ENCODE measurements at regions not wholly inside any gene's neighbourhood (a gene's known extent, or its start where the extent isn't known, plus 50 kb on each side); places are given as distances from the start of the nearest gene placed in this dataset.

DNA sequence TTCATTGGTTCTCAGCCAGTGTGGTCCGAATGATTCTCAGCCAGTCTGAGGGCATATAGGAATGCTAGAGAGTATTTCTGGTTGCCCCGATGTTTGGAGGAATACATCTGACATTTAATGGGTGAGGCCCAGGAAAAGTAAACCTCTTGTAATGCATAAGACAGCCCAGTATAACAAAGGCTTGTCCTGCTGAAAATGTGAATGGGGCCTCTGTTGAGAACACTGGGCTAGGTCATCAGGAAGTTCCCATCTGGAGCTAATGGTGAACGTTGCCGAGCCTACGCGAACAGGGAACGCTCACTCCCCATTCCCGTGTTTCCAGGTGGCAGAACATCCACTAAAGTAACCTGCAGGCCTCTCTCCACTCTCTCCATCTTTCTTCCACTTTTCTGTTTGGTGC lies 132.0 kb upstream of the CLNK start:
- no peak overlapping the region for H3K4me3 ChIP-seq (ENCODE audit: low read depth, low read length)
- no peak for DNase-seq (ENCODE audit: low read depth, low spot score)
- TF ChIP-seq, protein P1, sequence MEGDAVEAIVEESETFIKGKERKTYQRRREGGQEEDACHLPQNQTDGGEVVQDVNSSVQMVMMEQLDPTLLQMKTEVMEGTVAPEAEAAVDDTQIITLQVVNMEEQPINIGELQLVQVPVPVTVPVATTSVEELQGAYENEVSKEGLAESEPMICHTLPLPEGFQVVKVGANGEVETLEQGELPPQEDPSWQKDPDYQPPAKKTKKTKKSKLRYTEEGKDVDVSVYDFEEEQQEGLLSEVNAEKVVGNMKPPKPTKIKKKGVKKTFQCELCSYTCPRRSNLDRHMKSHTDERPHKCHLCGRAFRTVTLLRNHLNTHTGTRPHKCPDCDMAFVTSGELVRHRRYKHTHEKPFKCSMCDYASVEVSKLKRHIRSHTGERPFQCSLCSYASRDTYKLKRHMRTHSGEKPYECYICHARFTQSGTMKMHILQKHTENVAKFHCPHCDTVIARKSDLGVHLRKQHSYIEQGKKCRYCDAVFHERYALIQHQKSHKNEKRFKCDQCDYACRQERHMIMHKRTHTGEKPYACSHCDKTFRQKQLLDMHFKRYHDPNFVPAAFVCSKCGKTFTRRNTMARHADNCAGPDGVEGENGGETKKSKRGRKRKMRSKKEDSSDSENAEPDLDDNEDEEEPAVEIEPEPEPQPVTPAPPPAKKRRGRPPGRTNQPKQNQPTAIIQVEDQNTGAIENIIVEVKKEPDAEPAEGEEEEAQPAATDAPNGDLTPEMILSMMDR (IDR thresholded peaks at IDR 0.05; ENCODE audit: insufficient read depth, low read length, missing control alignments), result no peak
- CTCF ChIA-PET, result no interaction called here
- POLR2A ChIA-PET, result no interaction called here

GRCh38 chr4:10811991-10812390 lies 127.4 kb upstream of the CLNK start:
- ChIA-PET POLR2A (no interaction called here), CTCF (no interaction called here)
- TF ChIP-seq, protein P1 (IDR thresholded peaks at IDR 0.05; ENCODE audit: insufficient read depth, low read length, missing control alignments), result no peak

DNA sequence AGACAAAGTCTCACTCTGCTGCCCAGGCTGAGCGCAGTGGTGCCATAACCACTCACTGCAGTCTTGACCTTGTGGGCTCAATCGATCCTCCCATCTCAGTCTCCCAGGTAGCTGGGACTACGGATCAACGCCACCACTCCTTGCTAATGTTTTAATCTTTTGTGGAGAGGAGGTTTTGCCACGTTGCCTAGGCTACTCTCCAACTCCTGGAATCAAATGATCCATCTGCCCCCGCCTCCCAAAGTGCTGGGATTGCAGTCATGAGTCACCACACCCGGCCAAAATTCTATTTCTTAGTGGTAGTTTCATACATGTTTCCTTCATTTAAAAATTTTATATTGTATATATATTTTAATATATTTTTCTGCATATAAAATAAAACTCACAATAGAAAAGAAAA lies 125.8 kb upstream of the CLNK start:
- ChIA-PET POLR2A (no interaction called here), CTCF (no interaction called here)
- no peak overlapping the region for H3K4me3 ChIP-seq (ENCODE audit: low read depth, low read length)
- TF ChIP-seq, protein P1 (IDR thresholded peaks at IDR 0.05; ENCODE audit: insufficient read depth, low read length, missing control alignments), result no peak
- DNase-seq (ENCODE audit: low read depth, low spot score), result no peak

More at GRCh38 chr4:10811991-10812390, 127.4 kb upstream of the CLNK start:
- DNase-seq (ENCODE audit: low read depth, low spot score), result no peak
- no peak overlapping the region for H3K4me3 ChIP-seq (ENCODE audit: low read depth, low read length)

- H3K4me3 ChIP-seq (ENCODE audit: low read depth, low read length), result no peak overlapping the region
- ChIA-PET POLR2A (no interaction called here), CTCF (no interaction called here)
- TF ChIP-seq, protein P1 (IDR thresholded peaks at IDR 0.05; ENCODE audit: insufficient read depth, low read length, missing control alignments), result no peak
- no peak for DNase-seq (ENCODE audit: low read depth, low spot score)
These were observed 125.3 kb upstream of the CLNK start for GRCh38 chr4:10809905-10810304.

GRCh38 chr4:10808591-10808990 lies 124.0 kb upstream of the CLNK start:
- peak; percentile 10 for DNase-seq (ENCODE audit: low read depth, low spot score)
- TF ChIP-seq, protein P1 (IDR thresholded peaks at IDR 0.05; ENCODE audit: insufficient read depth, low read length, missing control alignments), result no peak
- POLR2A ChIA-PET, result no interaction called here
- CTCF ChIA-PET, result no interaction called here
- H3K4me3 ChIP-seq (ENCODE audit: low read depth, low read length), result no peak overlapping the region

- no peak overlapping the region for H3K4me3 ChIP-seq (ENCODE audit: low read depth, low read length)
- ChIA-PET POLR2A (no interaction called here), CTCF (no interaction called here)
- DNase-seq (ENCODE audit: low read depth, low spot score), result no peak
- TF ChIP-seq, protein P1 (IDR thresholded peaks at IDR 0.05; ENCODE audit: insufficient read depth, low read length, missing control alignments), result no peak
These were observed 122.5 kb upstream of the CLNK start for GRCh38 chr4:10806953-10807645.

All from AG04449 (cell line).